ENCODE measurements at regions not wholly inside any gene's neighbourhood (a gene's known extent, or its start where the extent isn't known, plus 50 kb on each side); places are given as distances from the start of the nearest gene placed in this dataset.

- 75 to 80% methylated on average over 7 of the region's 7 CpGs for WGBS, 2 donors
- no peak for TF ChIP-seq CTCF (IDR thresholded peaks at IDR 0.05; ENCODE audit: control extremely low read depth, extremely low read depth)
- Histone ChIP-seq H3K4me3 (no peak overlapping the region), H3K9me3 (ENCODE audit: control insufficient read depth in 4 of 4, insufficient read depth in 3 of 4, low read length in 3 of 4) (peaks cover 0 to 3% (median 0%) of the 10 kb centered on the region in 4 donors), H3K27ac (ENCODE audit: low read depth in 1 of 2, low read length in 1 of 2) (no peak overlapping the region), H3K27me3 (ENCODE audit: control insufficient read depth in 3 of 3, insufficient read depth in 3 of 3, low read length in 2 of 3) (no peaks in the 10 kb centered on the region), H3K9ac (ENCODE audit: insufficient read depth in 1 of 2, low read length in 2 of 2) (no peak overlapping the region), H3K36me3 (ENCODE audit: control insufficient read depth in 4 of 4, insufficient read depth in 4 of 4, low read length in 4 of 4) (no peaks in the 10 kb centered on the region), H3K4me1 (ENCODE audit: control insufficient read depth in 5 of 5, insufficient read depth in 5 of 5, low read length in 5 of 5) (peaks cover 0 to 6% (median 0%) of the 10 kb centered on the region in 5 donors)
- no peak for DNase-seq
- no peak for ATAC-seq (ENCODE audit: insufficient read depth, low FRiP score)
Observed at GRCh38 chr12:118500299-118500698, 123.9 kb downstream of the SUDS3 start.

GRCh38 chr12:118501489-118501888 is 125.1 kb downstream of the SUDS3 start:
- Histone ChIP-seq H3K27me3 (ENCODE audit: control insufficient read depth in 3 of 3, insufficient read depth in 3 of 3, low read length in 2 of 3) (no peaks in the 10 kb centered on the region), H3K9ac (ENCODE audit: insufficient read depth in 1 of 2, low read length in 2 of 2) (no peak overlapping the region), H3K27ac (ENCODE audit: low read depth in 1 of 2, low read length in 1 of 2) (no peak overlapping the region), H3K4me1 (ENCODE audit: control insufficient read depth in 5 of 5, insufficient read depth in 5 of 5, low read length in 5 of 5) (peaks cover 0 to 6% (median 0%) of the 10 kb centered on the region in 5 donors), H3K36me3 (ENCODE audit: control insufficient read depth in 4 of 4, insufficient read depth in 4 of 4, low read length in 4 of 4) (no peaks in the 10 kb centered on the region), H3K9me3 (ENCODE audit: control insufficient read depth in 4 of 4, insufficient read depth in 3 of 4, low read length in 3 of 4) (peaks cover 0 to 3% (median 0%) of the 10 kb centered on the region in 4 donors), H3K4me3 (no peak overlapping the region)
- ATAC-seq (ENCODE audit: insufficient read depth, low FRiP score) (no peak), DNase-seq (no peak)
- 71 to 83% methylated on average over 3 of the region's 3 CpGs for WGBS, 2 donors
- TF ChIP-seq CTCF (IDR thresholded peaks at IDR 0.05; ENCODE audit: control extremely low read depth, extremely low read depth), result no peak

- Histone ChIP-seq H3K4me3 (no peak overlapping the region), H3K36me3 (ENCODE audit: control insufficient read depth in 4 of 4, insufficient read depth in 4 of 4, low read length in 4 of 4) (no peaks in the 10 kb centered on the region), H3K27ac (ENCODE audit: low read depth in 1 of 2, low read length in 1 of 2) (no peak overlapping the region), H3K9ac (ENCODE audit: insufficient read depth in 1 of 2, low read length in 2 of 2) (no peak overlapping the region), H3K9me3 (ENCODE audit: control insufficient read depth in 4 of 4, insufficient read depth in 3 of 4, low read length in 3 of 4) (peaks cover 0 to 3% (median 1%) of the 10 kb centered on the region in 4 donors), H3K4me1 (ENCODE audit: control insufficient read depth in 5 of 5, insufficient read depth in 5 of 5, low read length in 5 of 5) (no peaks in the 10 kb centered on the region), H3K27me3 (ENCODE audit: control insufficient read depth in 3 of 3, insufficient read depth in 3 of 3, low read length in 2 of 3) (no peaks in the 10 kb centered on the region)
- no peak for TF ChIP-seq CTCF (IDR thresholded peaks at IDR 0.05; ENCODE audit: control extremely low read depth, extremely low read depth)
- DNase-seq, result no peak
- ATAC-seq (ENCODE audit: insufficient read depth, low FRiP score), result no peak
- WGBS, 2 donors, result 69 to 92% methylated on average over 3 of the region's 3 CpGs
Observed at GRCh38 chr12:118503476-118503875, 127.1 kb downstream of the SUDS3 start.

- no peaks in the 10 kb centered on the region for H3K27me3 ChIP-seq (ENCODE audit: control insufficient read depth in 3 of 3, insufficient read depth in 3 of 3, low read length in 2 of 3)
- no peak overlapping the region for H3K4me3 ChIP-seq
- H3K27ac ChIP-seq (ENCODE audit: low read depth in 1 of 2, low read length in 1 of 2), result no peak overlapping the region
- H3K9ac ChIP-seq (ENCODE audit: insufficient read depth in 1 of 2, low read length in 2 of 2), result no peak overlapping the region
- no peak for ATAC-seq (ENCODE audit: insufficient read depth, low FRiP score)
- peaks cover 0 to 5% (median 0%) of the 10 kb centered on the region in 4 donors for H3K9me3 ChIP-seq (ENCODE audit: control insufficient read depth in 4 of 4, insufficient read depth in 3 of 4, low read length in 3 of 4)
- no peaks in the 10 kb centered on the region for H3K4me1 ChIP-seq (ENCODE audit: control insufficient read depth in 5 of 5, insufficient read depth in 5 of 5, low read length in 5 of 5)
- WGBS, 2 donors, result 76 to 81% methylated on average over 5 of the region's 5 CpGs
- no peak for DNase-seq
- TF ChIP-seq CTCF (IDR thresholded peaks at IDR 0.05; ENCODE audit: control extremely low read depth, extremely low read depth), result no peak
- H3K36me3 ChIP-seq (ENCODE audit: control insufficient read depth in 4 of 4, insufficient read depth in 4 of 4, low read length in 4 of 4), result no peaks in the 10 kb centered on the region
Observed at GRCh38 chr12:118512669-118513068, 136.3 kb downstream of the SUDS3 start.

Measured in lung (tissue), 11 donors.